Ovary (tissue), 7 donors: ENCODE measurements at regions not wholly inside any gene's neighbourhood (a gene's known extent, or its start where the extent isn't known, plus 50 kb on each side); places are given as distances from the start of the nearest gene placed in this dataset.
A peak's percentile ranks its signal among the peaks of the same experiment; 100 is the strongest.

Experiments used
- DNase-seq, 5 donors: peaks; one replicate each; pipeline ENCODE4 v3.0.0-alpha.2; 2019 to 2020
- H3K27ac ChIP-seq, 2 donors: fragments of 200-600 bp; one replicate each; pipeline versions ENCODE4 v1.5.1 to v1.8.0; 2019 to 2022
- H3K27me3 ChIP-seq: fragments of 200-600 bp; one replicate; pipeline ENCODE4 v1.8.0; 2022
- H3K36me3 ChIP-seq: fragments of 200-600 bp; sonication (generic); one replicate; pipeline ENCODE4 v1.5.1; 2019
- H3K4me1 ChIP-seq: one replicate; pipeline ENCODE4 v1.8.1; 2013; ENCODE audit warnings: mild to moderate bottlenecking, moderate library complexity; ENCODE audit not compliant: insufficient read depth
- H3K4me3 ChIP-seq: fragments of 200-600 bp; sonication (generic); one replicate; pipeline ENCODE4 v1.5.1; 2017
- H3K9me3 ChIP-seq, 2 donors: fragments of 200-600 bp in 1 of 2; sonication (generic) in 1 of 2; one replicate each; pipeline versions ENCODE4 v1.5.1 to v1.8.1; 2013 to 2019; ENCODE audit warnings: mild to moderate bottlenecking in 1 of 2, moderate library complexity in 1 of 2
- EP300 ChIP-seq: sonication (generic); formaldehyde crosslinking; IDR thresholded peaks from one replicate; pipeline ENCODE4 v1.6.1; 2017; ENCODE audit warnings: antibody characterized with exemption
- POLR2A ChIP-seq: fragments of 450-650 bp; IDR thresholded peaks from one replicate; pipeline ENCODE4 v1.6.1; 2017; ENCODE audit warnings: antibody characterized with exemption, mild to moderate bottlenecking, moderate library complexity
- WGBS, 3 donors: extraction: QIAGEN DNeasy Blood & Tissue Kit in 1 of 3; methylation state at CpG; one replicate each; pipeline versions ENCODE4 v1.1.5 to v1.1.7; 2013 to 2017; 5-methylcytosine and 5-hydroxymethylcytosine counted together
- intact Hi-C, 4 donors: fragments of 100-400 bp; cut with DNase I; formaldehyde crosslinking; loops; one replicate each; pipeline versions ENCODE4 v1.11.0 to v1.15.1; 2022 to 2023
- TF ChIP-seq, protein P1 (sequence below), 3 donors: fragments of 450-650 bp in 2 of 3; fragments of 200-600 bp in 1 of 3; IDR thresholded peaks; one replicate each; pipeline versions ENCODE4 v1.5.1 to v1.8.0; 2016 to 2022; ENCODE audit warnings: antibody characterized with exemption in 3 of 3, mild to moderate bottlenecking in 1 of 3
- donor health status: DM: no; HTN: no; CAD: no; lungs with moderate emphysema.
- donor health status: DM: no; HTN: no; CAD: no.
- donor health status: Bipolar disorder and iron deficiency.
- donor health status: DM: no; HTN: no; CAD: no.
- donor health status: DM: yes; HTN: yes; CAD: no.

DNA sequence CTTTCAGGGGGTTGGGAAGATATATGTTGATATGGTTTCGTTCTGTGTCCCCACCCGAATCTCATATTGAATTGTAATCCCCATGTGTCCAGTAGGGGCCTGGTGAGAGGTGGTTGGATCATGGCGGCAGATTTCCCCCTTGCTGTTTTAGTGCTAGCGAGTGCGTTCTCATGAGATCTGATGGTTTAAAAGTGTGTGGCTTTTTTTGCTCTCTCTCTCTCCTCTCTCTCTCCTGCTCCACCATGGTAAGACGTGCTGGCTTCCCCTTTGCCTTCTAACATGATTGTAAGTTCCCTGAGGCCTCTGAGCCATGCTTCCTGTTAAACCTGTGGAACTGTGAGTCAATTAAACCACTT is 68.4 kb upstream of the PDZD8 start:
- Histone ChIP-seq H3K27me3 (no peaks in the 10 kb centered on the region), H3K9me3 (no peaks in the 10 kb centered on the region), H3K36me3 (no peaks in the 10 kb centered on the region), H3K4me1 (no peaks in the 10 kb centered on the region), H3K27ac (no peak overlapping the region), H3K4me3 (no peak overlapping the region)
- DNase-seq = no peak
- 78 to 82% (median 82%) methylated on average over 6 of the region's 6 CpGs for WGBS, 3 donors
- TF ChIP-seq POLR2A = no peak
- TF ChIP-seq, protein P1, sequence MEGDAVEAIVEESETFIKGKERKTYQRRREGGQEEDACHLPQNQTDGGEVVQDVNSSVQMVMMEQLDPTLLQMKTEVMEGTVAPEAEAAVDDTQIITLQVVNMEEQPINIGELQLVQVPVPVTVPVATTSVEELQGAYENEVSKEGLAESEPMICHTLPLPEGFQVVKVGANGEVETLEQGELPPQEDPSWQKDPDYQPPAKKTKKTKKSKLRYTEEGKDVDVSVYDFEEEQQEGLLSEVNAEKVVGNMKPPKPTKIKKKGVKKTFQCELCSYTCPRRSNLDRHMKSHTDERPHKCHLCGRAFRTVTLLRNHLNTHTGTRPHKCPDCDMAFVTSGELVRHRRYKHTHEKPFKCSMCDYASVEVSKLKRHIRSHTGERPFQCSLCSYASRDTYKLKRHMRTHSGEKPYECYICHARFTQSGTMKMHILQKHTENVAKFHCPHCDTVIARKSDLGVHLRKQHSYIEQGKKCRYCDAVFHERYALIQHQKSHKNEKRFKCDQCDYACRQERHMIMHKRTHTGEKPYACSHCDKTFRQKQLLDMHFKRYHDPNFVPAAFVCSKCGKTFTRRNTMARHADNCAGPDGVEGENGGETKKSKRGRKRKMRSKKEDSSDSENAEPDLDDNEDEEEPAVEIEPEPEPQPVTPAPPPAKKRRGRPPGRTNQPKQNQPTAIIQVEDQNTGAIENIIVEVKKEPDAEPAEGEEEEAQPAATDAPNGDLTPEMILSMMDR (IDR thresholded peaks at IDR 0.05) = no peak
- no peak for TF ChIP-seq EP300
- intact Hi-C loops = loop anchor here in 1 of 4 donors (10.0 kb wide), 1 partner anchor 91 kb away; no protein-coding TSS in a partner anchor

DNA sequence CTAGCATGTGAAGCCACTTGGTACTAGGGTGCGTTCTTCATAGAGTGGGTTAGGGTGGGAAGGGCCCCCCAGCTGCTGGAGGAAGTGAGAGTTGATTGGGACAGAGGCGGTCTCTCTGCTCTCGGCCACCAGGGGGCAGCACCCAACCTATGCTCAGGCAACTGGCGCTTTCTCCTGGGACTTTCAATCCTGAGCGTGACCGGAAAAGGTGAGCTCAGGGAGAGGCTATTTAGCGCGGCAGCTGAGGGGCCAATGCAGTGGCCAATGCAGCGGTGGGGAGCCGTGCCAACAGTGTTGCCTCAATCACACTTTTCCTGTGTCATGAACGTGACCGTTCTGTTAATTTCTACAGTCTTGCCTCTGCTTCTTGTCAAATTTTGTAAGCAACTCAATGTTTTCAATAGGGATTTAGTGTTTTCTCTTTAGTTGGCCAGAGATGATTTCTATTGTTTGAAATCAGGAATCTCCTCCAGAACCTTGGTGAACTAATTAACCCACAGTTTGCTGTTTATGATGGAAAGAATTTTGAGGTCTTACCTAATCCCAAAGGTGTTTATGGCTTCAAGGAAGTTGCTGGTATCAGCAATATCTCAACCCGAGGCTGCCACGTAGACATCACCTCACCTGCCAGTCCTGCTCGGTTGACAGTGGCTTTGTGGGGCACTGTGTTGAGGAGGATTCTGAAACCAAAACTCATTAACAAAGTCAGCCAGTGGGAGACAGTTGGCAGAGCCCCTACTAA is 67.9 kb upstream of the PDZD8 start:
- no peaks in the 10 kb centered on the region for H3K27me3 ChIP-seq
- no peaks in the 10 kb centered on the region for H3K36me3 ChIP-seq
- WGBS, 3 donors = 14 to 16% (median 14%) methylated on average over 14 to 15 of the region's 15 CpGs
- H3K27ac ChIP-seq = no peak overlapping the region
- TF ChIP-seq POLR2A (no peak), EP300 (no peak)
- TF ChIP-seq, protein P1 (IDR thresholded peaks at IDR 0.05) = peak; percentile 57 to 77 (median 59)
- peak; percentile 67 to 86 (median 80) for DNase-seq
- intact Hi-C loops = loop anchor here in 1 of 4 donors (10.0 kb wide), 1 partner anchor 92 kb away; no protein-coding TSS in a partner anchor
- H3K9me3 ChIP-seq = no peaks in the 10 kb centered on the region
- H3K4me3 ChIP-seq = peak overlapping the region; percentile 16
- H3K4me1 ChIP-seq = no peaks in the 10 kb centered on the region

DNA sequence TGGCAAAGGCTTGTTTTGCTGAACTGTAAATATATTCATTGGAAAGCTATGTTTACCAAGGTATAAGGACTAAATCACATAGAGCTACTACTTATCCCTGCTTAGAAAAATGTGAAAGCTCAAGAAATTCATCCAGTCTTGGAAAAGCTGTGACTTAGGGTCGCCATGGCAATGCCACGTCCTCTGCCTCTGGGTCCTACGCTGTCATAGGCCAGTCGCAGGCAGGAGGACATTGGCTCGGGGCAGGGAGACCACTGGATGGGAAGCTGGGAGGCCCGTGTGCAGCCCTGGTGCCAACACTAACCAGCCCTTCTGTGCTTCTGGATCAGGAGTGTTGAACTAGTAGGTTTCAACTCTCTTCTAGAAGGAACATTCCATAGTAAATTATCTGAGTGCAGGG is 67.3 kb upstream of the PDZD8 start:
- H3K27ac ChIP-seq = no peak overlapping the region
- H3K4me1 ChIP-seq = no peaks in the 10 kb centered on the region
- intact Hi-C loops = loop anchor here in 1 of 4 donors (10.0 kb wide), 1 partner anchor 92 kb away; no protein-coding TSS in a partner anchor
- H3K27me3 ChIP-seq = no peaks in the 10 kb centered on the region
- H3K9me3 ChIP-seq = no peaks in the 10 kb centered on the region
- WGBS, 3 donors = 58 to 69% (median 65%) methylated on average over 6 of the region's 6 CpGs
- no peak overlapping the region for H3K4me3 ChIP-seq
- DNase-seq = no peak
- no peaks in the 10 kb centered on the region for H3K36me3 ChIP-seq
- TF ChIP-seq POLR2A = no peak

DNA sequence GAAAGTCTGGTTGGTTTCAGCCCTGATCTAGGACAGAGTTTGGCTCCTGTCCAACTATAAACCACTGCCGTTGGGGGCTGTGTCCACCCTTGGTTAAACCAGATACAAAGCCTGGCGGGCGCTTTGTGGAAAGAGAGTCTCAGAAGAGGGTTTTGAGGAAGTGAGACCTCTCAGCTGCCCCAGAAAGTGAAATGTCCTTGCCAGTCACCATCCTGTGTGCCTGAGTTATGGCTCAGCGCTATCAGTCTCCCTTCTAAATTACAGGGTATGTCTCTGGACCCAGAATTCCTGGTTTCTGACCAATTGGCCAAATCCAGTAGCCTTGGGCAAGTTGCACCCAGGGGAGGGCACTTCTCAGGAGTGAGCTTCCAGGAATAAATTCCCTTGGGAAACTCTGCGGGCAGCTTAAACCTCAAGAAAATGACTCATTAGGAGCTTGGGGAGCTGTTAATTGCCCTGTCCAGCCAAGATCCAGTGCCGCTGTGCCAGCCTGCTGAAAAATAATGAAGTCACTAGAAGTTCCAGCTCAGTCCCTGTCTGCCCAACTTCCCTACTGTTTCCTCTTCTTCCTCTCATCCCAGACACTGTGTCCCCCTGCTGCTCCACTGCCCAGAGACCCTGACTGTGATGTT is 66.7 kb upstream of the PDZD8 start:
- intact Hi-C loops = loop anchor here in 1 of 4 donors (10.0 kb wide), 1 partner anchor 93 kb away; no protein-coding TSS in a partner anchor
- no peaks in the 10 kb centered on the region for H3K36me3 ChIP-seq
- no peaks in the 10 kb centered on the region for H3K9me3 ChIP-seq
- WGBS, 3 donors = 41 to 55% (median 53%) methylated on average over 6 of the region's 6 CpGs
- TF ChIP-seq EP300 = no peak
- TF ChIP-seq, protein P1 (IDR thresholded peaks at IDR 0.05) = no peak
- TF ChIP-seq POLR2A = no peak
- no peak overlapping the region for H3K27ac ChIP-seq
- H3K4me1 ChIP-seq = no peaks in the 10 kb centered on the region
- no peaks in the 10 kb centered on the region for H3K27me3 ChIP-seq
- no peak for DNase-seq
- H3K4me3 ChIP-seq = no peak overlapping the region

DNA sequence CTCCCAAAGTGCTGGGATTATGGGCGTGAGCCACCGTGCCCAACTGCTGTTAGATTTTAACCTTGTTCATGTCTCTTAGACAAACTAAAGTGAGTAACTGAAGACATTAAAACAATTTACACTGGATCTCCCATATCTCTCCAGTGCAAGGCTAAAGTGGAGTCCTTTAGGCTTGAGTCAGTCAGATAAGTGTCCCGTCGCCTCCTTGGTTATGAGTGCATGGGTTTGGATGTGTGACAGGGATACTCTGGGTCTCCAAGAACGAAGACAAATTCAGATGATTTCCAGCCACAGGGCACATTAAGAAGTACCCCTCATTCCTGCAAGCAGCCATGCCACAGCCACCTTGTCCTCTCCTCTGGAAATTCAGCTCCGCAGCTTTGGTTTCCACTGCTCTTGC is 66.1 kb upstream of the PDZD8 start:
- no peaks in the 10 kb centered on the region for H3K36me3 ChIP-seq
- H3K9me3 ChIP-seq = no peaks in the 10 kb centered on the region
- H3K27me3 ChIP-seq = no peaks in the 10 kb centered on the region
- no peaks in the 10 kb centered on the region for H3K4me1 ChIP-seq
- no peak for TF ChIP-seq EP300
- TF ChIP-seq POLR2A = no peak
- TF ChIP-seq, protein P1 (IDR thresholded peaks at IDR 0.05) = no peak
- H3K4me3 ChIP-seq = no peak overlapping the region
- 47 to 65% (median 57%) methylated on average over 5 to 6 of the region's 6 CpGs for WGBS, 3 donors
- intact Hi-C loops = loop anchor here in 1 of 4 donors (10.0 kb wide), 1 partner anchor 93 kb away; no protein-coding TSS in a partner anchor
- no peak for DNase-seq
- H3K27ac ChIP-seq = no peak overlapping the region
